PC-3 (cell line): ENCODE measurements at regions not wholly inside any gene's neighbourhood (a gene's known extent, or its start where the extent isn't known, plus 50 kb on each side); places are given as distances from the start of the nearest gene placed in this dataset.

Experiments
- CTCF ChIP-seq: fragments of 300-600 bp; sonication (generic); conservative IDR thresholded peaks from 2 replicates; pipeline ENCODE4 v1.5.1; 2017; ENCODE audit warnings: antibody characterized with exemption, low read depth, mild to moderate bottlenecking, low read length
- EZH2 ChIP-seq: fragments of 300-600 bp; sonication (generic); IDR thresholded peaks from one replicate; pipeline ENCODE4 v1.6.1; 2017; ENCODE audit warnings: antibody characterized with exemption, mild to moderate bottlenecking, low read length; ENCODE audit not compliant: unreplicated experiment
- EZH2phosphoT487 ChIP-seq: fragments of 300-600 bp; sonication (generic); IDR thresholded peaks from 2 replicates; pipeline ENCODE4 v1.6.1; 2018; ENCODE audit warnings: mild to moderate bottlenecking, antibody characterized with exemption, low read length, borderline replicate concordance

GRCh38 chr11:24421766-24422165 is 75.1 kb upstream of the LUZP2 start:
- TF ChIP-seq CTCF (no peak), EZH2 (no peak), EZH2phosphoT487 (no peak)
